HG03457 (cell line): ENCODE measurements at regions not wholly inside any gene's neighbourhood (a gene's known extent, or its start where the extent isn't known, plus 50 kb on each side); places are given as distances from the start of the nearest gene placed in this dataset.
"Not testable (repeated sequence)": the region's sequence is repeated elsewhere in the genome, so short reads cannot be mapped to it uniquely, and the experiment has no call there.

Experiments
- ATAC-seq: cut with Tn5 transposase; IDR thresholded peaks from one replicate; pipeline ENCODE4 v1.9.1; 2021; ENCODE audit warnings: moderate number of reproducible peaks; ENCODE audit not compliant: unreplicated experiment

- ATAC-seq: no peak
These were observed 500.1 kb downstream of the CCDC171 start for GRCh38 chr9:16052757-16053530.

- ATAC-seq: no peak
These were observed 504.7 kb downstream of the CCDC171 start for GRCh38 chr9:16057541-16057940.

- ATAC-seq: no peak
These were observed 505.3 kb downstream of the CCDC171 start for GRCh38 chr9:16058131-16058549.

GRCh38 chr9:16060436-16061129, 507.7 kb downstream of the CCDC171 start:
- peak; percentile 51 for ATAC-seq

GRCh38 chr9:16062542-16063240, 509.8 kb downstream of the CCDC171 start:
- no peak for ATAC-seq

DNA sequence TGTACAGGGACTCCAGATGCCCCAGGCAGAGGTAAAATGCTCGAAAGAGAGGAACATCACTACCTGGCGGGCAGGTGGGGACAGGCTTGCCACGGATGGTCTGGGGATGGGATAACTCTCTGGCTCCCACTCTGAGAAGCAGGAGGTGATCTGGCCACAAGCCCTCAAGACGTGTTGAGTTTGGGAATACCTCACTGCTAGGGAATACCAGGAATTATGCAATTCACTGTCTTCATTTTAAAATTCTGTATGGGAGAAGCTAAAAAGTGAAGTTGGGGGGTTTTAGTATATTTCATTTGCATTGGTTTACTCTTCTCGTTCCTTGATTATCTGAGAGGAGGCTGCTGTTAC, 510.4 kb downstream of the CCDC171 start:
- ATAC-seq: no peak

DNA sequence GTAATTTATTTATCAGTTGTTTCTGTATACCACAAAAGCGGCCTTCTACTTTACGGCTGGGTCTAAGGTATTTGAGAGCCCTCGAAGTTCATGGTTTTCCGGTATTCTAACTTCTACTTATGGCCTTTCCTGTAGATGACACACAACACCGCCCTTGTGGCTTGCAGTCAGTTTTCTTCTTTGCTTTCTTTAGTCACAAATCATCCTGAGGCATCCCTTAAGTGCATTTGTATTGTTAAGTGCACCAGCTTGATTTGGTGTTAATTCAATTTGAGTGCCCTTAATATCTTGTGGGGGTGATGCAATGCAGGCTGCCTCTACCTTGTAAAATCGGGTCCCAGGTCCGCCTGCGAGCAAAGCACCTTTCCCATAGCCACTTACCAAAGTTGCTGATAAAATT, 511.9 kb downstream of the CCDC171 start:
- ATAC-seq: no peak

DNA sequence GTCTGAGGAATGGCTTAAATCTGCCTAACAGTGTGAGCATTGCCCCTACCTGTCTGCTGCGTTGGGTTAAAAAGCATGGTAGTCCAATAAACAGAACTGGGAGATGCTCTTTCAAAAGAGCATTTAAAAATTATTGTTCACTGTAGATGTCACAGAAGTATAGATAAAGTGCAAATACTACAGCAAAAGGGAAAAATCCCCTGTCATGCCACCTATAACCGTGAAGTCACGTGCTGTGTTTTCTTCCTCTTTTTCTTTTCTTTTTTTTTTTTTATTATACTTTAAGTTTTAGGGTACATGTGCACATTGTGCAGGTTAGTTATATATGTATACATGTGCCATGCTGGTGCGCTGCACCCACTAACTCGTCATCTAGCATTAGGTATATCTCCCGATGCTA, 513.4 kb downstream of the CCDC171 start:
- not testable (repeated sequence) for ATAC-seq

DNA sequence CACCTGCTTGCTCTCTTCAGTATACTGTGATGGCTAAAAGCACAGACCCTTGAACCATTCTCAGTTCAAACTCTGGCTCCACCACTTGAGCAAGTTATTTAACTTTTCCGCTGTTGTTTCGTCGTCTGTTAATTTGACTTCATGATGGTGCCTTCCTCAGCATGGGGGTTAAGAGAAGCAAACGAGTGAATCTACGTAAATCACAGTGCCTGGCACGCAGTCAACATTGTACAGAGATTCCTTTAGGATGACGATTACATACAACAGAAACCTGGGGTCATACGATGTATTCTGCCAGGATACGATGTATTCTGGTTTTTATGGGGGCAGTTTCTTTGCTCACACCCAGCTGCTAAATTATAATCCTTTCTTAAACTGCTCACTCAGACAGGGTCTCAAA, 515.6 kb downstream of the CCDC171 start:
- no peak for ATAC-seq

DNA sequence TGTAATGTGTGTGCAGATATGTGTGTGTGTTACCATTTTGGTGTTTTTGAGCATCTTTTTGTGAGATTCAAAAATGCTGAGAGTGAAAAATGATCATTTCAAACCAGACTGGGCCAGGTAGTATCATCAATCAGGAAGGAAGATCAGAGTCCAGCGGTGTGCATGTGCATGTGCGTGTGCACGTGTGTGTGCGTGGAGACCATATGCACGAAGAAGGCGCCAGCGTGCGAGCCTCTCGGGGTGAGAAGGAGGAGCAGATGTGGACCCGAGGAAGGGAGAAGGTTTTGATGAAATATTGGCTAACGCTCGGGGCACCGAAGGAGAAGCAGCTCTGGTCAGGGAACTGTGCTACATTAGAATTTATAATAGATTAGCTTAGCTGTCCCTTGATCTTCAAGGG, 516.4 kb downstream of the CCDC171 start:
- ATAC-seq: no peak

DNA sequence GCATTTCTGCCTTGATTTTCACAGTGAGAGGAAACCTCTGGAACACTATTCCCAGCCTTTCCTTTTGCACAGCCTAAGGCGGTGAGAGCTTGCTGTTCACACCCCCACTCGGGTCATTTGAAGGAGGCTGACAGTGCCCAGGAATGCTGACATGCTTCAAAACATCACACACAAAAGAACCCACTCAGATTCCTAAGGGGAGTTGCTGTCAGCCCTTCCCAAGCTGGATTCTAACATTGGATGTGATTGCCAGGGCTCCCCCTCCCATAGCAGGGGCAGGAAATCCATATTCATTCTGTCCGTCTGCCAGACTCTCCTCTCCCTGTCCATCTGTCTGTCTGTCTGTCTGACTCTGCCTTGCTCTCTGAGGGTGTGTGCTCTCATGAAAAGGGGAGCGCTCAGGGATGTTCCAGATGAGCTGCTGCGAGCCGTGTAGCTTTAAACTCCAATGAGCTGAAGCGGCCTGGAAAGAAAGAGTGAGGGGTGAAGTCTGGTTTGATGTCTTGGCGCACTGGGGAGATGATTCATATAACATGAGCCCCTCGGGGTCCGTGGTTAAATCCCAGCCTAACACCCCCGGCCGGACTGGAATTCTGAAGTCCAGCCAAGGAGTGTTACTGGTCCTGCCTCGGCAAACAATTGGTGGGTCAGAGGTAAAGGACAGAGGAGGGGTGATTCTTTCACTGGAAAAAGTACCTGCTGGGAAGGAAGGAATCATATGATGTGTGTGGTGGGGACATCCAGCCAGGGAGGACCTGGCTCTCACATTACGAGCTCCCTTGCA, 517.0 kb downstream of the CCDC171 start:
- ATAC-seq: no peak

DNA sequence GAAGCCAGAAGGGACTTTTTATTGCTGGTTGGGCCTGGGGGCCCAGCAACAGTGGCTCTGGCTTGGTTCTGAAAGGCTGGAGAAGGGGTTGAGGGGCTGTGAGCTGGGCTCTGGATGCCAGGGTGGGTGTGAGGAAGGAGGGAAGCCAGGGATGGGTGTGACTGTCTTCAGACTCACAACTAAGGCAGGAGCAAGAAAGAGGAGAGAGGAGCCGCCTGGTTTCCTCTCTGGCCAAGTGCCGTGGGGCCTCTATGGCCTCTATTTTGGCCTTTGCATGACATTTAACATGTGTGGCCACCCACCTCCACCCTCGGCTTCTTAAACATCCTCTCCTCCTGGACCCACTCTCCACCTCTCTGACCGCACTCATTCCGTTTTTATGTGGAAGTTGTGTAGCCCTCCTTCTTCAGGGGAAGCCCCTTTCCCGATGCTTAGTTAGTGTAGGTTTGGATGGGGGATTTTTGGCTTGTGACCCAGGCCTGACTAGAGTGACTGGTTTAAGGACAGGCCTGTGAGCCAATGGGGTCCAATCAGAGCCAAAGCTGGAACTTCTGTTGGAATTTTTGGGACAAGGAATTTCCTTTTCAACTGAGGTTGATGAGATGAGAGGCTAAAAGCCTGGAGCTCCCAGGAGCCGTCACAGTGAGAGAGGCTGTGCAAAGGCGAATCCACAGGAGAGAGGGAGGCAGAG, 517.8 kb downstream of the CCDC171 start:
- ATAC-seq: no peak

GRCh38 chr9:16071400-16071799, 518.6 kb downstream of the CCDC171 start:
- ATAC-seq: no peak

GRCh38 chr9:16074963-16075362, 522.1 kb downstream of the CCDC171 start:
- ATAC-seq: no peak

GRCh38 chr9:16075696-16076095, 522.9 kb downstream of the CCDC171 start:
- ATAC-seq: no peak

GRCh38 chr9:16076511-16076910, 523.7 kb downstream of the CCDC171 start:
- ATAC-seq: no peak

DNA sequence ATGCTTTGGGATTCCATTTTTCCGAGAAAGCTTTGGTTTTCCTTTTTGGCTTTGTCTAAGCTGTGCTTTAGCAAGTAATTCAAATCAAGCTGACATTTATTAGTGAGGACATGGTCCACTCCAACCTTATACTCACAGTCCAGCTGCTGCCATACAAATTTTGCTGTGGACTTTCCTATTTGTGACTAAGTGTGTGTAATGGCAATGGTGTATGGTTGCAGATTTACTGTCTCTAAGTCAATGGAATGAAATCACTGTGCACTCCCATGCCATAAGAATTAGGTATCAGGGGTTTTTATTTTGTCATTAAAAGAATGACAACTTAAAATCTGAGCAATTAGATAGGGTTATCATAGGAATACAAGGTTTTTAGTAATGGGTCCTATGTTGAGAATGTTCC, 530.0 kb downstream of the CCDC171 start:
- no peak for ATAC-seq

DNA sequence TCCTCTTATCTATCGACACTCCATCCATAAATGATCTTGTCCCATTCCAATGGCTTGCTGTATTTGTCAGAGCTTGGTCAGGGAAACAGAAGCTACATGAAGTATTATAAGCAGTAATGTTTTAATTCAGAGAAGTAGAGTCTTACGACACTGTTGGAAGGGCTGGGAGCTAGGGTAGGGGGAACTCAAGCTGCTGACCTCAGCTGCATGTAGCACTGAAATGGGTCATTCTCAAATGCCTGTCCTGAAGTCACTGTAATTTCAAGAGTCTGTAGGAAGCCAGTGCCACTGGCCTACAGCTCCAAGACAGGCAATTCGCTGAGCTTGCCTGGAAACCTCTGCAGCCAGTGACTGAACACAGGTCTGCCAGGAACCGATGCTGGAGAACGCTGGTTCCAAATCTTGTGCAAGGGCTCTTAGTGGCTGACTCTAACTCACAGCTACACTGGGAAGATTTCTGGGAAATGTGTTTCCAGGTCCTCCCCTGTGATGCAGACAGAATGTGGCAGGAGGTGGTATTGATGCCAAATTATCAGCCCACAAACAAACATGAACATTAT, 532.4 kb downstream of the CCDC171 start:
- no peak for ATAC-seq

DNA sequence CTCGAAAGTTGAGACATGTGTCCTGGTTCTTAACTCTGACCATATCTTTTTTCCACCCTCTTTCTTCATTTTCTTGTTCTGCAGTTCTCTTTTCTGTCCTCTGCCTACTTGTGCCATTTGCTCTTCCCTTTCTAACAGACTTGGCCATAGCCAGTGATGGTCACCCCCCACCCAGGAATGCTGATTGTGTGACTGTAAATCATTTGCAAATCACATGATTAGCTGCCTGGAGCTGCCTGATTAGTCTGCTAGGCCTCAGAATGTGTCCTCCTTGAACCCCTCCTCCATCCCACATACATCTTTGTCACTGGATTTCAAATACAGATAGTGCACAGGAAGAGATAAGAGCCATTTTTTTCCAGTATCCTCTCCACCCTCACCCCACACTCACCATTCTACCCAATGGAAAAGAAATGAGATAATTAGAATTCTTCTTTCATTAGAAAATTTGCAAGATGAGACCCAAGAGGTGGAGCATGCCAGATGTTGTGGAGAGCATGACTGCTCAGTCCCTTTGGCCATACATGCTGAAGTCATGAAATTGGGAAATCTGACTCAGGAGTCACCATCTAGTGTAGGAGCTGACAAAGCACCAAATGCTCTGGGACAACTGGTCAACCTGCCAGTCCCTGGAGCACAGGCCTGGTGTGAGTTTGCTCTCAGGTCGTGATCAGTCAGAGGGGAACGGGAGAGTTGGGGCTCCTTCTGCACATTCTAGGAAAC, 538.2 kb downstream of the CCDC171 start:
- no peak for ATAC-seq
